H1 (cell line): ENCODE measurements at regions not wholly inside any gene's neighbourhood (a gene's known extent, or its start where the extent isn't known, plus 50 kb on each side); places are given as distances from the start of the nearest gene placed in this dataset.

Experiments used
- CTCF ChIA-PET: fragments of 300-600 bp; sonication (Branson Sonifier 250); formaldehyde crosslinking; loops from one replicate; lab custom pipeline; 2021; ENCODE audit not compliant: partially characterized antibody; lab: Charles Lee
- POLR2A ChIA-PET: fragments of 300-600 bp; sonication (Branson Sonifier 250); formaldehyde crosslinking; loops from one replicate; lab custom pipeline; 2021; ENCODE audit warnings: inconsistent platforms; ENCODE audit not compliant: partially characterized antibody; lab: Charles Lee
- DNase-seq, 2 experiments: peaks; one replicate each; pipeline versions ENCODE4 v3.0.0 to v3.0.0-alpha.2; 2010 to 2022; ENCODE audit warnings: low spot score in 2 of 2, low read depth in 1 of 2, mixed read lengths in 1 of 2
- FAIRE-seq: peaks from 2 replicates; lab custom pipeline; 2011; peaks lifted over from hg19 to GRCh38; lab: Jason Lieb, UNC
- H2AFZ ChIP-seq: 2 replicates; pipeline ENCODE4 v1.8.1; 2012; ENCODE audit warnings: low read length, inconsistent platforms
- H2AK5ac ChIP-seq: 2 replicates; pipeline ENCODE4 v1.6.1; 2013; ENCODE audit warnings: low read depth, low read length
- H2BK120ac ChIP-seq: replicated peaks from 2 replicates; pipeline ENCODE3; 2013; ENCODE audit warnings: low read depth, low read length, inconsistent platforms
- H2BK12ac ChIP-seq: 2 replicates; pipeline ENCODE4 v1.6.1; 2013; ENCODE audit warnings: low read depth, low read length
- H2BK15ac ChIP-seq: 2 replicates; pipeline ENCODE4 v1.6.1; 2013; ENCODE audit warnings: low read length
- H2BK20ac ChIP-seq: 2 replicates; pipeline ENCODE4 v1.6.1; 2013; ENCODE audit warnings: low read length
- H2BK5ac ChIP-seq: 2 replicates; pipeline ENCODE4 v1.6.1; 2013; ENCODE audit warnings: low read depth, low read length
- H3K14ac ChIP-seq: 2 replicates; pipeline ENCODE4 v1.6.1; 2013; ENCODE audit warnings: inconsistent platforms; ENCODE audit not compliant: insufficient read length
- H3K18ac ChIP-seq: 2 replicates; pipeline ENCODE4 v1.6.1; 2013; ENCODE audit warnings: low read length; ENCODE audit errors: extremely low read depth
- H3K23ac ChIP-seq: 2 replicates; pipeline ENCODE4 v1.6.1; 2013; ENCODE audit warnings: inconsistent platforms; ENCODE audit not compliant: insufficient read length
- H3K23me2 ChIP-seq: 2 replicates; pipeline ENCODE4 v1.6.1; 2013; ENCODE audit warnings: low read depth, low read length
- H3K27ac ChIP-seq: 2 replicates; pipeline ENCODE4 v1.6.1; 2011; ENCODE audit warnings: low read depth, low read length, inconsistent platforms
- H3K27me3 ChIP-seq, 4 experiments: replicated peaks in 1 of 4; 1 replicate in 1 of 4; 2 replicates in 3 of 4; pipeline versions ENCODE4 v1.6.1 to v1.8.1; 2011 to 2013; ENCODE audit warnings: low read length in 3 of 4, mild to moderate bottlenecking in 3 of 4, inconsistent platforms in 2 of 4, mixed read lengths in 2 of 4, moderate library complexity in 1 of 4; ENCODE audit not compliant: control insufficient read depth in 3 of 4, insufficient read depth in 3 of 4; ENCODE audit errors: extremely low read depth in 1 of 4
- H3K36me3 ChIP-seq, 4 experiments: 2 replicates each; pipeline versions ENCODE4 v1.6.1 to v1.8.1; 2011 to 2013; ENCODE audit warnings: mild to moderate bottlenecking in 4 of 4, low read length in 3 of 4, moderate library complexity in 2 of 4, control low read depth in 1 of 4, inconsistent platforms in 1 of 4; ENCODE audit not compliant: insufficient read depth in 4 of 4, control insufficient read depth in 2 of 4
- H3K4ac ChIP-seq: replicated peaks from 2 replicates; pipeline ENCODE3; 2013; ENCODE audit warnings: low read length, low read depth, mixed read lengths, inconsistent platforms; ENCODE audit not compliant: insufficient read length
- H3K4me1 ChIP-seq, 4 experiments: replicated peaks in 1 of 4; 1 replicate in 1 of 4; 2 replicates in 3 of 4; pipeline versions ENCODE4 v1.6.1 to v1.8.1; 2011 to 2013; ENCODE audit warnings: low read length in 3 of 4, inconsistent platforms in 2 of 4, mixed read lengths in 1 of 4; ENCODE audit not compliant: insufficient read depth in 4 of 4, control insufficient read depth in 3 of 4
- H3K4me2 ChIP-seq, 2 experiments: 2 replicates each; pipeline versions ENCODE4 v1.6.1 to v1.8.1; 2011 to 2013; ENCODE audit warnings: low read depth in 2 of 2, low read length in 2 of 2, control low read depth in 1 of 2, inconsistent platforms in 1 of 2, mild to moderate bottlenecking in 1 of 2; ENCODE audit not compliant: insufficient read depth in 1 of 2
- H3K4me3 ChIP-seq, 4 experiments: fragments of 200-600, 300-600 bp in 1 of 4; sonication (generic), shearing (Covaris generic), sonication (Bioruptor Twin) in 1 of 4; 2 replicates each; pipeline versions ENCODE4 v1.5.1 to v1.8.1; 2011 to 2016; ENCODE audit warnings: low read length in 4 of 4, low read depth in 3 of 4, control low read depth in 2 of 4, inconsistent platforms in 2 of 4, mild to moderate bottlenecking in 2 of 4, mixed read lengths in 1 of 4, moderate library complexity in 1 of 4; ENCODE audit not compliant: insufficient read depth in 2 of 4; ENCODE audit errors: extremely low read depth in 1 of 4
- H3K56ac ChIP-seq: replicated peaks from 2 replicates; pipeline ENCODE3; 2013; ENCODE audit warnings: low read depth, mild to moderate bottlenecking, mixed read lengths, low read length, inconsistent platforms; ENCODE audit not compliant: insufficient read length
- H3K79me1 ChIP-seq: 2 replicates; pipeline ENCODE4 v1.6.1; 2013; ENCODE audit warnings: low read depth, low read length, control low read depth
- H3K79me2 ChIP-seq, 2 experiments: 2 replicates each; pipeline versions ENCODE4 v1.6.1 to v1.8.1; 2012 to 2013; ENCODE audit warnings: low read length in 2 of 2, mild to moderate bottlenecking in 2 of 2, inconsistent platforms in 1 of 2; ENCODE audit not compliant: insufficient read depth in 2 of 2, control insufficient read depth in 1 of 2
- H3K9ac ChIP-seq, 4 experiments: replicated peaks in 1 of 4; 1 replicate in 1 of 4; 2 replicates in 3 of 4; pipeline versions ENCODE4 v1.6.1 to v1.8.1; 2011 to 2013; ENCODE audit warnings: low read depth in 3 of 4, low read length in 3 of 4, control low read depth in 2 of 4, mild to moderate bottlenecking in 2 of 4, moderate library complexity in 2 of 4, inconsistent platforms in 1 of 4; ENCODE audit errors: extremely low read depth in 1 of 4
- H3K9me3 ChIP-seq, 2 experiments: 2 replicates each; pipeline versions ENCODE4 v1.6.1 to v1.8.1; 2012 to 2013; ENCODE audit warnings: mild to moderate bottlenecking in 2 of 2, moderate library complexity in 2 of 2, control low read depth in 1 of 2, inconsistent platforms in 1 of 2, low read depth in 1 of 2, low read length in 1 of 2, mixed read lengths in 1 of 2; ENCODE audit not compliant: insufficient read depth in 2 of 2
- H4K20me1 ChIP-seq, 2 experiments: replicated peaks in 1 of 2; 2 replicates each; pipeline versions ENCODE3 to v1.8.1; 2011 to 2013; ENCODE audit warnings: inconsistent platforms in 2 of 2, low read length in 2 of 2, mild to moderate bottlenecking in 1 of 2; ENCODE audit not compliant: insufficient read depth in 2 of 2, control insufficient read depth in 1 of 2
- H4K5ac ChIP-seq: 2 replicates; pipeline ENCODE4 v1.6.1; 2013; ENCODE audit warnings: low read length, low read depth, mixed read lengths, inconsistent platforms; ENCODE audit not compliant: insufficient read length
- H4K8ac ChIP-seq: 2 replicates; pipeline ENCODE4 v1.8.0; 2013; ENCODE audit warnings: mild to moderate bottlenecking, moderate library complexity, low read length, inconsistent platforms; ENCODE audit not compliant: insufficient read depth; ENCODE audit errors: extremely low read depth
- H4K91ac ChIP-seq: replicated peaks from 2 replicates; pipeline ENCODE3; 2013; ENCODE audit warnings: low read length, mixed read lengths, inconsistent platforms; ENCODE audit not compliant: insufficient read length
- PHF8 ChIP-seq: fragments of 200-600 bp; sonication (generic); conservative IDR thresholded peaks from 2 replicates; pipeline ENCODE4 v1.7.1; 2012; ENCODE audit warnings: low read depth, mild to moderate bottlenecking, inconsistent platforms, low read length, moderate library complexity
- YY1 ChIP-seq: IDR thresholded peaks from 2 replicates; pipeline ENCODE4 v1.6.1; 2011; ENCODE audit warnings: low read depth, mild to moderate bottlenecking, low read length
- WGBS, 2 experiments: shearing (Covaris generic) in 1 of 2; methylation state at CpG; one replicate each; pipeline versions ENCODE4 v1.1.6 to v1.1.7; 2013 to 2015; ENCODE audit warnings: low lambda C conversion rate in 2 of 2, mixed read lengths in 2 of 2, inconsistent platforms in 1 of 2, low coverage in 1 of 2, missing lambda C conversion rate in 1 of 2; ENCODE audit not compliant: insufficient replicate concordance in 2 of 2, insufficient coverage in 1 of 2, insufficient read length in 1 of 2; ENCODE audit errors: extremely low coverage in 1 of 2, missing lambda C conversion rate in 1 of 2; 5-methylcytosine and 5-hydroxymethylcytosine counted together
- TF ChIP-seq, protein P1 (sequence below): IDR thresholded peaks from 2 replicates; pipeline ENCODE4 v1.6.1; 2011; ENCODE audit warnings: low read depth, mild to moderate bottlenecking, low read length; ENCODE audit not compliant: insufficient read depth

GRCh38 chr2:21288739-21289520 is 165.2 kb downstream of the TDRD15 start:
- H2BK5ac ChIP-seq = no peak overlapping the region; the same call in 1 of the 2 replicates
- H2BK20ac ChIP-seq = no peak overlapping the region
- H3K4ac ChIP-seq = no peak overlapping the region
- no peak overlapping the region for H4K8ac ChIP-seq
- ChIA-PET POLR2A (no interaction called here), CTCF (interaction anchor here (0.8 to 2.0 kb wide), 3 partner anchors 24 to 30 kb away, joined by 3 to 9 read pairs (median 4); no protein-coding TSS in a partner anchor)
- no peaks in the 10 kb centered on the region for H3K36me3 ChIP-seq
- H2BK12ac ChIP-seq = no peak overlapping the region; the same call in 1 of the 2 replicates
- no peak overlapping the region for H3K23ac ChIP-seq
- no peak overlapping the region for H4K91ac ChIP-seq
- 0 out of 2 replicates have a peak overlapping the region, but pooled peaks have one; percentile 61 for H2BK15ac ChIP-seq
- no peak overlapping the region; the same call in 1 of the 2 replicates for H2AK5ac ChIP-seq
- FAIRE-seq (no peak), DNase-seq (no peak)
- no peak overlapping the region for H3K27ac ChIP-seq
- H3K4me1 ChIP-seq = peaks cover 0 to 8% (median 6%) of the 10 kb centered on the region in 4 experiments; a peak in 4 of 7 replicates
- no peak overlapping the region for H2AFZ ChIP-seq
- no peaks in the 10 kb centered on the region for H3K79me1 ChIP-seq
- H3K56ac ChIP-seq = no peak overlapping the region
- no peak overlapping the region for H3K4me3 ChIP-seq
- H3K14ac ChIP-seq = no peak overlapping the region
- no peak overlapping the region for H4K5ac ChIP-seq
- no peaks in the 10 kb centered on the region for H3K23me2 ChIP-seq
- H3K79me2 ChIP-seq = no peaks in the 10 kb centered on the region
- no peaks in the 10 kb centered on the region for H3K27me3 ChIP-seq
- WGBS, 2 experiments = 76% methylated on average over 8 of the region's 8 CpGs; no CpG with 5 or more reads in 1 of the 2 experiments
- no peaks in the 10 kb centered on the region for H3K9me3 ChIP-seq
- H3K18ac ChIP-seq = no peak overlapping the region
- H3K9ac ChIP-seq = no peak overlapping the region
- TF ChIP-seq PHF8 = no peak
- TF ChIP-seq YY1 = no peak
- TF ChIP-seq, protein P1, sequence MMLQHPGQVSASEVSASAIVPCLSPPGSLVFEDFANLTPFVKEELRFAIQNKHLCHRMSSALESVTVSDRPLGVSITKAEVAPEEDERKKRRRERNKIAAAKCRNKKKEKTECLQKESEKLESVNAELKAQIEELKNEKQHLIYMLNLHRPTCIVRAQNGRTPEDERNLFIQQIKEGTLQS = no peak
- TF ChIP-seq, all 59 proteins: peak for 0
- Histone ChIP-seq H4K20me1 (no peaks in the 10 kb centered on the region), H3K4me2 (peak overlapping the region in 1 of 2 experiments; percentile 21; a peak in 2 of 4 replicates), H2BK120ac (no peak overlapping the region)
